ENCODE measurements at regions not wholly inside any gene's neighbourhood (a gene's known extent, or its start where the extent isn't known, plus 50 kb on each side); places are given as distances from the start of the nearest gene placed in this dataset.
A peak's percentile ranks its signal among the peaks of the same experiment; 100 is the strongest.

GRCh38 chr1:195948123-195948895, 659.9 kb downstream of the KCNT2 start:
- DNase-seq (ENCODE audit: extremely low read depth in 1 of 4, low spot score in 3 of 4) (no peak), ATAC-seq (peak; percentile 19; the same call in 2 of the 3 replicates), FAIRE-seq (no peak)
- in situ Hi-C loops (cut with MboI) (no loop called here), intact Hi-C loops (cut with micrococcal nuclease) (no loop called here)
- no peak overlapping the region for H3K27ac ChIP-seq (ENCODE audit: extremely low read depth, low read depth, low read length)
- H3K4me3 ChIP-seq: no peak overlapping the region
- H3K9ac ChIP-seq (ENCODE audit: insufficient read depth in 1 of 2, low read depth in 2 of 2, low read length in 2 of 2): no peak overlapping the region
- ChIA-PET POLR2A (no interaction called here), CTCF (ENCODE audit: low intra/inter-chr PET ratio) (no interaction called here)
- no peak for TF ChIP-seq XRCC4 (IDR thresholded peaks at IDR 0.05; ENCODE audit: extremely low read depth, insufficient read depth, insufficient read length)
- no peak for TF ChIP-seq SRSF7 (optimal IDR thresholded peaks at IDR 0.05; ENCODE audit: low read depth, low read length)
- no peak for TF ChIP-seq RFX1 (IDR thresholded peaks at IDR 0.05)
- no peak for TF ChIP-seq BHLHE40 (IDR thresholded peaks at IDR 0.05; ENCODE audit: low read length)
- TF ChIP-seq ZNF717 (CRISPR knock-in tag; IDR thresholded peaks at IDR 0.05): no peak
- TF ChIP-seq PRPF4 (IDR thresholded peaks at IDR 0.05; ENCODE audit: insufficient read depth, low read depth, low read length, poor library complexity, severe bottlenecking): no peak
- TF ChIP-seq MEIS2 (IDR thresholded peaks at IDR 0.05; ENCODE audit: partially characterized antibody): no peak
- TF ChIP-seq TEAD4 (IDR thresholded peaks at IDR 0.05; ENCODE audit: low read length): no peak
- no peak for TF ChIP-seq TEAD4 (CRISPR knock-in tag; IDR thresholded peaks at IDR 0.05; ENCODE audit: borderline replicate concordance)
- TF ChIP-seq ZBTB26 (CRISPR knock-in tag; IDR thresholded peaks at IDR 0.05): no peak
- no peak for TF ChIP-seq ZNF316 (IDR thresholded peaks at IDR 0.05)
- TF ChIP-seq ARNT (IDR thresholded peaks at IDR 0.05): no peak
- TF ChIP-seq PTBP1 (IDR thresholded peaks at IDR 0.05; ENCODE audit: low read depth, low read length): no peak
- no peak for TF ChIP-seq POLR3A (IDR thresholded peaks at IDR 0.05; ENCODE audit: borderline replicate concordance, extremely low read depth, insufficient read depth, insufficient read length)
- TF ChIP-seq ETV6 (IDR thresholded peaks at IDR 0.05; ENCODE audit: borderline replicate concordance in 1 of 2, low read depth in 2 of 2, low read length in 1 of 2): no peak
- TF ChIP-seq ETV6 (CRISPR knock-in tag; IDR thresholded peaks at IDR 0.05; ENCODE audit: borderline replicate concordance): no peak
- TF ChIP-seq ZNF445 (CRISPR knock-in tag; IDR thresholded peaks at IDR 0.05; ENCODE audit: low read depth): no peak
- no peak for TF ChIP-seq KDM5B (IDR thresholded peaks at IDR 0.05; ENCODE audit: insufficient replicate concordance, low read depth, low read length)
- TF ChIP-seq, protein P1, sequence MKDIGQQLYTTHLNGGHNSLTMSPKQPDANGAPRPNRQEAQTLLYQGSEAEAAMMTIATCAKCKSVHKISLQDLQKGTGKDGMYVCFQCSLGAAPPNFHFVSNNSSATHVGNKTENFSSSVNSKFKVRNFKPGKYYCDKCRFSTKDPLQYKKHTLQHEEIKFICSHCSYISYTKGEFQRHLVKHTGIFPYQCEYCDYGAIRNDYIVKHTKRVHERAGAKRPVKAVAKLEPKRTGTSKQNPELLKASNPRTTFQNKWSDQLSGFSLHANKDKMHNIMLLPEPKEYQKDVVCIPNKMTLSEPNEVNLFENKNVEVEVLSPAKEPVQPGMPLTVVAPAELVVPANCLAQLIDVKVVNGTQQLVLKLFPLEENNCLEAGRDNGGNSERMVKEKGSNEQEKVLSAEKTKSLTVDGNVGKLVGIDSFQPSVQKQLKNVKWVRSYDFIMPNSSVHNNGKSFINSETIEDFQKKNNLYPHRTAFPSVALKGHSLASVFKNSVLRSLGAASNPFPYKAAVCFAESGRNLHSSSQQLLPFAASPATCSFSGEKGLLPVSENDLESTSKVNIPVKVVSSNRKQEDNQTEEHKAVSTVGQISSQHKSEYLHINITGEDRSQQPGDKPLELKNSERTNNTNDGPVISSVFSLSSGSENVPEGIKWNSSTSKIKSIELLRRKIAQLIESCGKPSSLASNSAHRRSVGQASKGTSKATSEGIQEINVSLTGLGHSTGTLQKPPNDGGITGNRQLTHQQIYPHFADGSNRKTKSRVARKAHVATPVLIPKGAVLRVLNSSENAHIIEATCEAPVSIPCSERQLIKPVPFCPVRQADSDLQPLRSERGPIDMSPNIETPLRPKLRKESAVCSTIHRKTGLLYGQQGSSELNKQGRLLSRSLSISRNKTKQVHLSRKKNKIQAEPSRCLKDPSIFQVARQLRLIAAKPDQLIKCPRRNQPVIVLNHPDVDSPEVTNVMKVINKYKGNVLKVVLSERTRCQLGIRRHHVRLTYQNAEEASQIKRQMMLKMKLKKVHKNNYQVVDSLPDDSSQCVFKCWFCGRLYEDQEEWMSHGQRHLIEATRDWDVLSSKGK (CRISPR knock-in tag; IDR thresholded peaks at IDR 0.05): no peak
- no peak for TF ChIP-seq EWSR1 (IDR thresholded peaks at IDR 0.05; ENCODE audit: borderline replicate concordance, low read depth, partially characterized antibody)
- H3K79me2 ChIP-seq (ENCODE audit: control insufficient read depth, insufficient read depth, low read length): no peaks in the 10 kb centered on the region
- H3K4me2 ChIP-seq (ENCODE audit: insufficient read depth, low read length): no peak overlapping the region
- H2AFZ ChIP-seq (ENCODE audit: low read depth, low read length): peak overlapping the region; percentile 12; the same call in 1 of the 2 replicates
- H3K9me3 ChIP-seq (replicated peaks; ENCODE audit: control insufficient read depth, insufficient read depth, low read depth, low read length): no peaks in the 10 kb centered on the region
- H4K20me1 ChIP-seq (replicated peaks; ENCODE audit: control insufficient read depth, insufficient read depth, low read length): no peaks in the 10 kb centered on the region
- H3K36me3 ChIP-seq (ENCODE audit: control insufficient read depth, insufficient read depth, low read length): no peaks in the 10 kb centered on the region
- 41% methylated on average over 22 of the region's 22 CpGs for WGBS (ENCODE audit: insufficient coverage, low coverage, missing lambda C conversion rate)
- H3K4me1 ChIP-seq (replicated peaks in 1 of 2; ENCODE audit: control insufficient read depth in 2 of 2, insufficient read depth in 2 of 2, low read length in 2 of 2): peaks cover 0 to 5% of the 10 kb centered on the region in 2 experiments; a peak in 1 of 5 replicates
- H3K27me3 ChIP-seq (ENCODE audit: control insufficient read depth in 2 of 2, insufficient read depth in 2 of 2, low read length in 2 of 2): no peaks in the 10 kb centered on the region
- no peaks in the 10 kb centered on the region for H3K9me1 ChIP-seq (ENCODE audit: control insufficient read depth, insufficient read depth, low read length)
- no TSS peak for BruUV-seq (replicated peaks)

Measured in K562 (cell line).